ENCODE measurements at regions not wholly inside any gene's neighbourhood (a gene's known extent, or its start where the extent isn't known, plus 50 kb on each side); places are given as distances from the start of the nearest gene placed in this dataset.

DNA sequence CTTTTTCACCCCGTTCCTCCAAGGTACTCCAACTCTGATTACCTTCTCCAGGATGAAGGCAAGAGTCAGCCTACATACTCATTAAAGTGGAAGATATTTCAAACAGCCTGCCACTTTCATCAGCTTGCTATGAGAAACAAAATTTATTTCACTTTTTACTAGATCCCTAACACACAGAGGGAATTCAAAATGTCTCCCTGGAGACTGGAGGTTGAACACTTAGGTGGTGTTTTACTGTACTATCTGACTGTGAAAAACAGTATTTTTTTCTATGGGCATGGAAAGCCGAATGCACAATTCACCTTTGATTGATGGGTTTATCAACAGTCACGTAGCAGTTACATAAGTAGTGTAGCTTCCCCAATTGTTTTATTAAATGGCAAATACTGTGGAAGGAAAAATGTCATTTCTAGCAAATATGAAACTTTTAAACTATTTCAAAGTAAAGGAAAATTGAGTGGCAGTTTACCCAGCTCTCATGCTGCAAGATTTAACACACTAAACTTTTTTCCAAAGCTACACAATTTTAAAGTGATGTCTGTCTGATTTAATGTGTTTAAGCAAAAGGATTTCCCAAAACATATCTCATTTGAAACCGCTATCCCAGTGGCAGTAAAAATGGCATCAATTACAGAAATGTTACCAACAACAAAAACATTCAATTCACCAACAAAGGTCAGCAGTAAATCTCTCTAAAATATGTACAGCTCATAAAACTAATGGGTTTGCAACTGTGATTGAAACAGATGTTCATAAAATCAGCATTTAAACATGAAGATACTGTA is 125.0 kb upstream of the TLE4 start:
- ChIA-PET POLR2A (no interaction called here), CTCF (no interaction called here)
- ATAC-seq (ENCODE audit: low read depth) (no peak), DNase-seq (no peak)
- no peaks in the 10 kb centered on the region for H3K4me1 Mint-ChIP-seq
- H3K9me3 Mint-ChIP-seq: no peaks in the 10 kb centered on the region
- TF ChIP-seq, protein P1, sequence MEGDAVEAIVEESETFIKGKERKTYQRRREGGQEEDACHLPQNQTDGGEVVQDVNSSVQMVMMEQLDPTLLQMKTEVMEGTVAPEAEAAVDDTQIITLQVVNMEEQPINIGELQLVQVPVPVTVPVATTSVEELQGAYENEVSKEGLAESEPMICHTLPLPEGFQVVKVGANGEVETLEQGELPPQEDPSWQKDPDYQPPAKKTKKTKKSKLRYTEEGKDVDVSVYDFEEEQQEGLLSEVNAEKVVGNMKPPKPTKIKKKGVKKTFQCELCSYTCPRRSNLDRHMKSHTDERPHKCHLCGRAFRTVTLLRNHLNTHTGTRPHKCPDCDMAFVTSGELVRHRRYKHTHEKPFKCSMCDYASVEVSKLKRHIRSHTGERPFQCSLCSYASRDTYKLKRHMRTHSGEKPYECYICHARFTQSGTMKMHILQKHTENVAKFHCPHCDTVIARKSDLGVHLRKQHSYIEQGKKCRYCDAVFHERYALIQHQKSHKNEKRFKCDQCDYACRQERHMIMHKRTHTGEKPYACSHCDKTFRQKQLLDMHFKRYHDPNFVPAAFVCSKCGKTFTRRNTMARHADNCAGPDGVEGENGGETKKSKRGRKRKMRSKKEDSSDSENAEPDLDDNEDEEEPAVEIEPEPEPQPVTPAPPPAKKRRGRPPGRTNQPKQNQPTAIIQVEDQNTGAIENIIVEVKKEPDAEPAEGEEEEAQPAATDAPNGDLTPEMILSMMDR (IDR thresholded peaks at IDR 0.05): no peak
- H3K36me3 Mint-ChIP-seq (ENCODE audit: low read depth): no peaks in the 10 kb centered on the region
- no peaks in the 10 kb centered on the region for H3K27me3 Mint-ChIP-seq
- intact Hi-C loops (cut with micrococcal nuclease): no loop called here
- H3K27ac Mint-ChIP-seq: no peak overlapping the region
- H3K4me3 Mint-ChIP-seq: no peak overlapping the region

GRCh38 chr9:79447308-79447605 is 124.5 kb upstream of the TLE4 start:
- no peak overlapping the region for H3K4me3 Mint-ChIP-seq
- peaks cover under 1% of the 10 kb centered on the region for H3K9me3 Mint-ChIP-seq
- ATAC-seq (ENCODE audit: low read depth) (no peak), DNase-seq (no peak)
- TF ChIP-seq, protein P1 (IDR thresholded peaks at IDR 0.05): no peak
- H3K36me3 Mint-ChIP-seq (ENCODE audit: low read depth): no peaks in the 10 kb centered on the region
- no peaks in the 10 kb centered on the region for H3K4me1 Mint-ChIP-seq
- no peak overlapping the region for H3K27ac Mint-ChIP-seq
- intact Hi-C loops (cut with micrococcal nuclease): no loop called here
- H3K27me3 Mint-ChIP-seq: no peaks in the 10 kb centered on the region
- ChIA-PET CTCF (no interaction called here), POLR2A (no interaction called here)

GRCh38 chr9:79447762-79448161 is 124.0 kb upstream of the TLE4 start:
- peaks cover 4% of the 10 kb centered on the region for H3K9me3 Mint-ChIP-seq
- H3K4me3 Mint-ChIP-seq: no peak overlapping the region
- no peaks in the 10 kb centered on the region for H3K27me3 Mint-ChIP-seq
- H3K4me1 Mint-ChIP-seq: no peaks in the 10 kb centered on the region
- TF ChIP-seq, protein P1 (IDR thresholded peaks at IDR 0.05): no peak
- CTCF ChIA-PET: no interaction called here
- POLR2A ChIA-PET: no interaction called here
- H3K27ac Mint-ChIP-seq: no peak overlapping the region
- no peak for DNase-seq
- no peak for ATAC-seq (ENCODE audit: low read depth)
- no peaks in the 10 kb centered on the region for H3K36me3 Mint-ChIP-seq (ENCODE audit: low read depth)
- intact Hi-C loops (cut with micrococcal nuclease): no loop called here

GRCh38 chr9:79452265-79452664 is 119.5 kb upstream of the TLE4 start:
- Mint-ChIP-seq H3K9me3 (peaks cover 4% of the 10 kb centered on the region), H3K36me3 (ENCODE audit: low read depth) (no peaks in the 10 kb centered on the region), H3K27me3 (no peaks in the 10 kb centered on the region), H3K4me3 (no peak overlapping the region), H3K4me1 (no peaks in the 10 kb centered on the region), H3K27ac (no peak overlapping the region)
- no peak for DNase-seq
- ATAC-seq (ENCODE audit: low read depth): no peak
- ChIA-PET CTCF (no interaction called here), POLR2A (no interaction called here)
- TF ChIP-seq, protein P1 (IDR thresholded peaks at IDR 0.05): no peak
- intact Hi-C loops (cut with micrococcal nuclease): no loop called here

DNA sequence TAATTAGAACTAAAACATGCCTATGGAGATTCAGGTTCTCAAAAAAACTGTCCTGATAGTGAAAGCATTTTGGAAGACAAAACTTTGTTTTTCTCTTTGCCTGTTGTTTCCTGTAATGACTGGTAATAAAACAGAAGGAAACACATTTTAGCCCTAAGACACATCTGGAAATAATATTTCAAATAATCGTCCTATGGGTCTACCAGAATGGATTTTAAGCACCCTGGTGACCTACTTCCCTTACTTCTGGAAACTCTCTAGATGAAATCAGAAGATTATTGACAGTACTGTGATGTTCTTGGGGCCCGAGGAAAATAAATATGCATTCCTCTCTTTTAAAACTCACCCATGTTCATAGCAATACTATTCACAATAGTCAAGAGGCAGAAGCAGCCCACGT is 110.1 kb upstream of the TLE4 start:
- peaks cover 3% of the 10 kb centered on the region for H3K27me3 Mint-ChIP-seq
- ChIA-PET CTCF (no interaction called here), POLR2A (no interaction called here)
- H3K4me3 Mint-ChIP-seq: no peak overlapping the region
- H3K36me3 Mint-ChIP-seq (ENCODE audit: low read depth): no peaks in the 10 kb centered on the region
- H3K27ac Mint-ChIP-seq: no peak overlapping the region
- ATAC-seq (ENCODE audit: low read depth) (no peak), DNase-seq (no peak)
- TF ChIP-seq, protein P1 (IDR thresholded peaks at IDR 0.05): no peak
- intact Hi-C loops (cut with micrococcal nuclease): no loop called here
- H3K4me1 Mint-ChIP-seq: no peaks in the 10 kb centered on the region
- no peaks in the 10 kb centered on the region for H3K9me3 Mint-ChIP-seq
